SK-N-SH treated with all-trans-retinoic acid at 6 μM for 48 hours (cell line): ENCODE measurements at regions not wholly inside any gene's neighbourhood (a gene's known extent, or its start where the extent isn't known, plus 50 kb on each side); places are given as distances from the start of the nearest gene placed in this dataset.

ENCODE experiments used
- ATAC-seq: fragments of 200-7000 bp; cut with Tn5 transposase; 3 replicates; pipeline ENCODE4 v1.9.1; 2020; ENCODE audit warnings: mild to moderate bottlenecking, moderate library complexity
- ARNTL ChIP-seq: fragments of 450-650 bp; formaldehyde crosslinking; IDR thresholded peaks from 2 replicates; pipeline ENCODE4 v1.5.0; 2020; ENCODE audit warnings: low read depth, mild to moderate bottlenecking, moderate library complexity, borderline replicate concordance
- BACH2 ChIP-seq: fragments of 250-450 bp; sonication (Bioruptor Pico); IDR thresholded peaks from 2 replicates; pipeline ENCODE4 v1.9.0; 2021; ENCODE audit warnings: mild to moderate bottlenecking, borderline replicate concordance
- CREB5 ChIP-seq: fragments of 250-450 bp; sonication (Bioruptor Pico); IDR thresholded peaks from 2 replicates; pipeline ENCODE4 v1.5.1; 2020; ENCODE audit warnings: low read depth, mild to moderate bottlenecking, moderate library complexity
- GLIS3 ChIP-seq: fragments of 250-450 bp; sonication (Bioruptor Pico); IDR thresholded peaks from 2 replicates; pipeline ENCODE4 v1.5.0; 2020; ENCODE audit warnings: mild to moderate bottlenecking, moderate library complexity
- ISL1 ChIP-seq: fragments of 250-450 bp; sonication (Bioruptor Pico); IDR thresholded peaks from 2 replicates; pipeline ENCODE4 v2.1.2; 2022; ENCODE audit warnings: mild to moderate bottlenecking, moderate library complexity
- OSR1 ChIP-seq: fragments of 250-450 bp; sonication (Bioruptor Pico); IDR thresholded peaks from 2 replicates; pipeline ENCODE4 v1.8.0; 2022; ENCODE audit warnings: moderate library complexity, mild to moderate bottlenecking, inconsistent platforms
- PATZ1 ChIP-seq: fragments of 250-450 bp; sonication (Bioruptor Pico); IDR thresholded peaks from 2 replicates; pipeline ENCODE4 v1.8.0; 2020; ENCODE audit warnings: mild to moderate bottlenecking, moderate library complexity, borderline replicate concordance
- POU6F1 ChIP-seq: fragments of 250-450 bp; sonication (Bioruptor Pico); IDR thresholded peaks from 2 replicates; pipeline ENCODE4 v1.8.0; 2021; ENCODE audit warnings: low read depth, mild to moderate bottlenecking, moderate library complexity, borderline replicate concordance
- RARB ChIP-seq: fragments of 250-450 bp; sonication (Bioruptor Pico); IDR thresholded peaks from 2 replicates; pipeline ENCODE4 v1.8.0; 2021; ENCODE audit warnings: mild to moderate bottlenecking, moderate library complexity
- SNAI2 ChIP-seq: fragments of 250-450 bp; sonication (Bioruptor Pico); IDR thresholded peaks from 2 replicates; pipeline ENCODE4 v1.5.0; 2020; ENCODE audit warnings: mild to moderate bottlenecking, moderate library complexity
- TCF4 ChIP-seq: fragments of 250-450 bp; sonication (Bioruptor Pico); IDR thresholded peaks from 2 replicates; pipeline ENCODE4 v1.8.0; 2021; ENCODE audit warnings: mild to moderate bottlenecking, moderate library complexity, borderline replicate concordance
- TOX ChIP-seq: fragments of 250-450 bp; sonication (Bioruptor Pico); IDR thresholded peaks from 2 replicates; pipeline ENCODE4 v1.8.0; 2021; ENCODE audit warnings: mild to moderate bottlenecking, moderate library complexity, borderline replicate concordance
- TSHZ2 ChIP-seq: fragments of 250-450 bp; sonication (Bioruptor Pico); IDR thresholded peaks from 2 replicates; pipeline ENCODE4 v1.5.0; 2020; ENCODE audit warnings: mild to moderate bottlenecking, moderate library complexity
- ZC3H10 ChIP-seq: fragments of 250-450 bp; sonication (Bioruptor Pico); IDR thresholded peaks from 2 replicates; pipeline ENCODE4 v1.5.1; 2021; ENCODE audit warnings: mild to moderate bottlenecking, moderate library complexity
- ZFP3 ChIP-seq: fragments of 250-450 bp; sonication (Bioruptor Pico); IDR thresholded peaks from 2 replicates; pipeline ENCODE4 v1.5.0; 2020; ENCODE audit warnings: mild to moderate bottlenecking, moderate library complexity
- ZFP30 ChIP-seq: fragments of 450-650 bp; formaldehyde crosslinking; IDR thresholded peaks from 2 replicates; pipeline ENCODE4 v1.5.0; 2022; ENCODE audit warnings: mild to moderate bottlenecking, moderate library complexity
- ZNF70 ChIP-seq: fragments of 450-650 bp; formaldehyde crosslinking; IDR thresholded peaks from 2 replicates; pipeline ENCODE4 v1.5.0; 2020; ENCODE audit warnings: mild to moderate bottlenecking, moderate library complexity

GRCh38 chr14:83529531-83529930, 1995.9 kb upstream of the SEL1L start:
- ATAC-seq, result no peak
- TF ChIP-seq ZC3H10 (CRISPR knock-in tag), result no peak
- no peak for TF ChIP-seq SNAI2 (CRISPR knock-in tag)
- TF ChIP-seq PATZ1 (CRISPR knock-in tag), result no peak
- no peak for TF ChIP-seq ZFP3
- TF ChIP-seq ARNTL, result no peak
- no peak for TF ChIP-seq ISL1
- TF ChIP-seq CREB5 (CRISPR knock-in tag), result no peak
- TF ChIP-seq RARB (CRISPR knock-in tag), result no peak
- TF ChIP-seq TCF4 (CRISPR knock-in tag), result no peak
- no peak for TF ChIP-seq ZNF70 (CRISPR knock-in tag)
- no peak for TF ChIP-seq BACH2
- no peak for TF ChIP-seq POU6F1 (CRISPR knock-in tag)

- no peak for ATAC-seq
These were observed 1996.2 kb upstream of the FLRT2 start for GRCh38 chr14:83533734-83534133.

More at GRCh38 chr14:83533734-83534133, 1996.2 kb upstream of the FLRT2 start:
- TF ChIP-seq PATZ1 (CRISPR knock-in tag), result no peak
- TF ChIP-seq ZC3H10 (CRISPR knock-in tag), result no peak
- no peak for TF ChIP-seq TCF4 (CRISPR knock-in tag)
- no peak for TF ChIP-seq OSR1 (CRISPR knock-in tag)
- no peak for TF ChIP-seq ZNF70 (CRISPR knock-in tag)
- TF ChIP-seq TOX (CRISPR knock-in tag), result no peak
- no peak for TF ChIP-seq ISL1
- TF ChIP-seq ZFP30, result no peak
- TF ChIP-seq BACH2, result no peak
- no peak for TF ChIP-seq SNAI2 (CRISPR knock-in tag)
- no peak for TF ChIP-seq RARB (CRISPR knock-in tag)
- no peak for TF ChIP-seq CREB5 (CRISPR knock-in tag)
- TF ChIP-seq TSHZ2, result no peak
- TF ChIP-seq GLIS3, result no peak
- TF ChIP-seq ZFP3, result no peak
